GM19438 (cell line): ENCODE measurements at regions not wholly inside any gene's neighbourhood (a gene's known extent, or its start where the extent isn't known, plus 50 kb on each side); places are given as distances from the start of the nearest gene placed in this dataset.

Experiments used
- ATAC-seq: cut with Tn5 transposase; IDR thresholded peaks from one replicate; pipeline ENCODE4 v1.9.1; 2021; ENCODE audit warnings: low read depth; ENCODE audit not compliant: unreplicated experiment

GRCh38 chr4:20575486-20575885 lies 124.8 kb upstream of the PACRGL start:
- ATAC-seq = no peak

DNA sequence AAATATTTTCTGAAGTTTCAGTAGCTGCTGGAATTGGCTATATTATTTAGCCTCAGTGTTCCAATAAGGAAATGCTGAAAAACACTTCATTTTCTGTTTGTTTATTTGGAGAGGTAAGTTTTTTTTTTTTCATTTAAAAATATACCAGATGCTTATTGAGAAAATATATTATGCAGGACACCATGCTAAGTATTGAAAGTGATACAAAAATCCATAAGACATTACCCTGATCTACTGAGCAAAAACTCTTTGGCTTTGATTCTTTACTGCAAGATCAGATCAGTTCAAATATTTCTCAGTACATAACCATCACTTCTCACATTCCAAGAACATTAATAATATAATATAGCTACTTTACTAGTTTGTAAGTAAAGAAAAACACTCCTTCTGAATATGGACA lies 123.4 kb upstream of the PACRGL start:
- ATAC-seq = no peak

DNA sequence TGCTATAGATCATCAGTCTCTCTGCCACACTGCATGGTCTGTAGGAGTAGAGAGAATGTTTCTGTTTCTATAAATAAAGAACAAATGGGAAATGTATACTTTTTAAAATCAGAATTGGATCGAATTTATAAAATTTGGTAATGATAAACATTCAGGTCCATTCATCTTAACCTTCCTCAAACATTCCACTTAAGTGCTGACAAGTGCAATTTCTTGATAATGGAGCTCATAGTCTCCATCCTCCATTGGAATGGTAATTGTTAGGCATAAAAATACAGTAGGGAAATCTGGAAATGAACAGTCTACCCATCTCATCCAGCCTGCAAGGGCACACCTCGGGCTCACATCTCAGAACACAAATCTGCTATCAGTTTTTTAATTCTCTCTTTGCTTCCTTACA lies 122.6 kb upstream of the PACRGL start:
- ATAC-seq = no peak

DNA sequence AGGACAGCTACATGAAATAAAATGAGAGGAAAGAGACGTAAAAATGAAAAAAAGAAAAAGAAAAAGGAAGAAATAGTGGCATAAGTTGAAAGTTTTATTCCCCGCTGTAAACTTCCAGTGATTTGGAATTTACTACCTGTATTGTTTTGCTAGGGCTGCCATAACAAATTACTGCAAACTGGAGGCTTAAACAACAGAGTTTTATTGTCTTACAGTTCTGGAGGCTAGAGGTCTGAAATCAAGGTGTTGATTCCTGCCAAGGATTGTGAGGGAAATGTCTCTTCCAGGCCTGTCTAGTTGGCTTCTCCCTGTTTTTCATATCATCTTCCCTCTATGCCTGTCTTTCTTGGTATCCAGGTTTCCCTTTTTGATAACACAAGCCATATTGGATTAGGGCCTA lies 119.4 kb upstream of the PACRGL start:
- ATAC-seq = no peak

- ATAC-seq = no peak
Measured at GRCh38 chr4:20589436-20589835, 110.8 kb upstream of the PACRGL start.

GRCh38 chr4:20590849-20591248 lies 109.4 kb upstream of the PACRGL start:
- ATAC-seq = no peak

DNA sequence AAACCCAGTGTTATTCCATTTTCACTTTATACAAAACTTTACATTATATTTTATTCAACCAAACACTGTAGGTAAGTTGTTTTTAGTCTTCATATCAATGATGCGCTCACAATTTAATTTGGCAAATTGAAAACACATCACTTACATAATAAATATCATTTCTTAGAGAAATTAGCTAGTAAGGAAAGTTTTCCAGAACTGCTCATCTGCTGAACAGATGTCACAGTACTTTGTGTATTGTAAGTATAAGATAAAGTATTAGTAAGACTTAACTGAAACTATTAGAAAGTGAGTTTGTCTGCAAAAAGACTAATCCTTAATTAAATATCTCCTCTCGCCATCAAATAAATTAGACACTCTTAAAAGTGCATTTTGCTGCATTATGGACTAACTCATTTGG lies 108.7 kb upstream of the PACRGL start:
- no peak for ATAC-seq

GRCh38 chr4:20592013-20592412 lies 108.2 kb upstream of the PACRGL start:
- no peak for ATAC-seq

- ATAC-seq = no peak
Measured at GRCh38 chr4:20592663-20593062, 107.6 kb upstream of the PACRGL start.

DNA sequence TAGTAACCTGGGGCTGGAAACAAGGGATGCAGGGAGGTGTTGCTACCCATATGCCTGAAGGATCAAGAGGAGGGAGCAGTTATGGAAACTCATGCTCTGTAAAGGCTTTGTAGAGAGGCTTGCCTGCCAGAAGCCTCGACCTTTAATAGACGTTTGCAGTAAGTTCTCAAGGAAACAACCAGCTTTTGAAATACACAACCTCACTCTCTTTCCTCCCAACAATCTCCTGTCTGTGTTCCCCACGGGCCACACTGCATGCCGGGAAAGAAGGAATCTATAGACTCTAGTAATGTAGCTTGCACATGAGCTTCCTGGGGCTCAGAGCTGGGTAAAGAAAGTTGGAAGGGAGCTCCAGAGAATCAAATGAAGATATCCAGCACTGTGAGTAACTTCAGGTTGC lies 101.6 kb upstream of the PACRGL start:
- no peak for ATAC-seq

DNA sequence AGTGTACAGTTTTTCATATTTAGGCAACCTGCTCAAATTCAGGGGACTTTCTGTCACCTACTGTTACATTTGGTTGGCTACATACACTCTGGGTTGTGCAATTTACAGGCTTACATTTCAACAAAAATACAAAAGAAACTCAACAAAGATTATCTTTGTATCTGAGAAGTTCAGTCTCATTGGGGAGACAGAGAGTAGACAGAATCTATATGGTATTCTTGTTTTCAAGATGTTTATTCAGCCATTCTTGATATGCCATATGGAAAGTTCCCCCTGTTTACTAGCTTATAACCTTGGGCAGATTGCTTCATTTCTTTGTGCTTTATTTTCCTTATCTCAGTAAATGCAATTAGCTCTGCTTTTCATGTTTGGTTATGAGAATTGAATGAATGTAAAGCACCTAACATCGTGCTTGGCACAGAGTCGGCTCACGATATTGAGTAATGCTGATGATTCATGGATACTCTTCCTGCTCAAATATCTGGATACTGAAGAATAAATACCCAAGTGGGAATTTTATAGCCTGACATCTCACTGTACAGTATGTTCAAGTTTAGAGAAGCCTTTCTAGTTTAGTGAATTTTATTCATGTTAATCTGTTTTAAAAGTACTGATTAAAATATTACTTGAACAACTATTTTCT lies 96.5 kb upstream of the PACRGL start:
- no peak for ATAC-seq

- ATAC-seq = no peak
Measured at GRCh38 chr4:20612313-20612712, 87.9 kb upstream of the PACRGL start.

DNA sequence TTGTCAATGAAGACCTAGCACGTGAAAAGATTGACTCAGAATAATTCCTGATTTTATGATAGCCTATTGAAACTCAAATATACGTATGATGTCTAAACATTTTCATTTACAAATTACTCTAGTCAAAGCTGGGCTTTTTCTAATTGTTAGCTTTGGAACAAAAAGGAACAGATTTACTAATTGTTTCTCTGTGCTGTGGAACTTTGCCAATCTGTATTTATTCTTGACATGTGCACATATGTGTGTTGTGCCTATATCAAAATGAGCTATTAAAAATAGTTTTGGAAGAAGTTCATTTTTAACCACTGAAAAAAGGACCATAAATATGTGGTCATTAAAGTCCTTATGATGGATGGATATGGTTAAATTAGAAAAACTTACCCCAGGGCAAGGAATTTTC lies 85.4 kb upstream of the PACRGL start:
- no peak for ATAC-seq

GRCh38 chr4:20615486-20616260 lies 84.6 kb upstream of the PACRGL start:
- ATAC-seq = no peak

- no peak for ATAC-seq
Measured at GRCh38 chr4:20616313-20616712, 83.9 kb upstream of the PACRGL start.

DNA sequence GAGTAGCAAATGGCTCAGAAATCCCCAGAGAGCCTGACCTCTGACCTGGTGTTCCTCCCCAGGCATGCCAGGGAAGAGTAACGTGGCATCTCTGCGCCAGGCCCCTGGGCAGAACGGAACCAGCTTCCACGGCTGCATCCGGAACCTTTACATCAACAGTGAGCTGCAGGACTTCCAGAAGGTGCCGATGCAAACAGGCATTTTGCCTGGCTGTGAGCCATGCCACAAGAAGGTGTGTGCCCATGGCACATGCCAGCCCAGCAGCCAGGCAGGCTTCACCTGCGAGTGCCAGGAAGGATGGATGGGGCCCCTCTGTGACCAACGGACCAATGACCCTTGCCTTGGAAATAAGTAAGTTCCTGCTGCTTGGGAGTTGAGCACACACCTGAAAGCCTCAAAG lies 83.4 kb upstream of the PACRGL start:
- no peak for ATAC-seq

DNA sequence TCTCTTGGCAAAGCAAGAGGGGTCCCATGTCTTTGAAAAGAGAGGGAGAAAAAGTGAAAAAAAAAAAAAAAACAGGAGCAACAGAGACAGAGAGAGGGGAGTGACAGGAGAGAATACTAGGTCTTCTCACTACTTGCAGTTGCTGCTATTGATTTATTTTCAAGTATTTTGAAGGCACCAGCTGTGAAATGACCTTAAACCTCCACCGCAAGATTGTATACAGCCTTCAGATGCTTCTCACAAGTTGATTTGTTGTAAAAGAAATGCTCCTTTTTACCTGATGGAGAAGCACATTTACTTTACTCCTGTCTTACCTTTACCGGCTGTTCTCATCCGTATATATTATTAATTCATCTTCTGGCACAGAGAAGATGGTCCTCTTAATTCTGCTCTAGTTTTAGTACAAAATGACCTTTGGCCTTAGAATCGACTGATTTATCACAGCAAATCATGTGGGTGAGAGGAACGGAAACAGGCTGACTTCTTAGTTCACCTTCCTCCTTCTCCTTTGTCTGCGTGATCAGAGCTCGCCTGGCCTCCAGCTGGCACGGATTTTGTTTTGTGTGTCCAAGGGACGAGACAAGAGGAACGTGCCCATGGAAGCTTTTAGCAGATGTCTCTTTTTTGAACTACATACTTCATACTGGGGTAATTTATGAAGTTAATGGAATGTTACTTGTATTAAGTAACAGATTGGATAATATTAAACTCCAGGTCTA lies 82.4 kb upstream of the PACRGL start:
- ATAC-seq = no peak

DNA sequence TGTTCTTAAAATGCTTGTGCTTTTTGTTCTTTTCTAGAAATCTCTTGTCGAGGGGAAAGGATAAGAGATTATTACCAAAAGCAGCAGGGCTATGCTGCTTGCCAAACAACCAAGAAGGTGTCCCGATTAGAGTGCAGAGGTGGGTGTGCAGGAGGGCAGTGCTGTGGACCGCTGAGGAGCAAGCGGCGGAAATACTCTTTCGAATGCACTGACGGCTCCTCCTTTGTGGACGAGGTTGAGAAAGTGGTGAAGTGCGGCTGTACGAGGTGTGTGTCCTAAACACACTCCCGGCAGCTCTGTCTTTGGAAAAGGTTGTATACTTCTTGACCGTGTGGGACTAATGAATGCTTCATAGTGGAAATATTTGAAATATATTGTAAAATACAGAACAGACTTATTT lies 81.5 kb upstream of the PACRGL start:
- no peak for ATAC-seq

DNA sequence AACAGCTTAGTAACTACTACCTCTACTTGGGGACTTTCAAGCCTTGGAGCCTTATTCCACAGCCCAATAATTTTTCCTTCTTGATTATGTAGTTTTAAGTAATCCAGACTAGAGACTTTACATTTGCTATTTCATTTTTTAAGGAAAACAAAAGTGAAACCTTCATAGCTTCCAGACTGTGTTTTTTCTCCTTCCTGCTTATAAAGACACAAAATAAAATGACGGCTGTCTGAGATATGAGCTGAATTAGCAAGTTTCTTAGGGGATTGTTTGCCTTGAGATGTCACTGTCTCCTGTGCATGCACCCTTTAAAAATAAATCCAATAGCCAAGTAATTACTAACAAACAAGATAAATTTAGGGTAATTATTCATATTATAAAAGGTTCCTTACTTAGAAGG lies 78.8 kb upstream of the PACRGL start:
- no peak for ATAC-seq

GRCh38 chr4:20622701-20623100 lies 77.6 kb upstream of the PACRGL start:
- ATAC-seq = no peak

DNA sequence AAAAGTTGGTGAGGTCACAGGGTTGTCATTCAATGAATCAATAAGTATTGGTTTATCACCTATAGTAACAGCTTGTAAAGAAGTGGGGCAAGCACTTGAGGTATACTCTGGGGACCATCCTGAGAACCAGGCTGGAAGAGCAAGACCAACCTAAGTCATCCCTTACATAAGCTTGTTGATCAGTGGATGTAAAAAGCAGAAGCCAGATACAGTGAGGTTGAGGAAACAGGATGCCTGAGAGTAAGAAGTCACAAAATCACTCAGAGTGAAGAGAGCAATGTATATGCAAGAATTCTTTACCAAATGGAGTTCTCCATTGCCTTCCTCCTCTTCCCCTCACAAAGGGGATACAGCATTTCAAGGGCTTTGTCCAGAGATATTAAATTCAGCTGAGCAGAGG lies 76.3 kb upstream of the PACRGL start:
- no peak for ATAC-seq
